GM19023 (cell line): ENCODE measurements at regions not wholly inside any gene's neighbourhood (a gene's known extent, or its start where the extent isn't known, plus 50 kb on each side); places are given as distances from the start of the nearest gene placed in this dataset.

Experiments used
- ATAC-seq: cut with Tn5 transposase; IDR thresholded peaks from one replicate; pipeline ENCODE4 v1.9.1; 2021; ENCODE audit warnings: mild to moderate bottlenecking, moderate library complexity; ENCODE audit not compliant: unreplicated experiment

DNA sequence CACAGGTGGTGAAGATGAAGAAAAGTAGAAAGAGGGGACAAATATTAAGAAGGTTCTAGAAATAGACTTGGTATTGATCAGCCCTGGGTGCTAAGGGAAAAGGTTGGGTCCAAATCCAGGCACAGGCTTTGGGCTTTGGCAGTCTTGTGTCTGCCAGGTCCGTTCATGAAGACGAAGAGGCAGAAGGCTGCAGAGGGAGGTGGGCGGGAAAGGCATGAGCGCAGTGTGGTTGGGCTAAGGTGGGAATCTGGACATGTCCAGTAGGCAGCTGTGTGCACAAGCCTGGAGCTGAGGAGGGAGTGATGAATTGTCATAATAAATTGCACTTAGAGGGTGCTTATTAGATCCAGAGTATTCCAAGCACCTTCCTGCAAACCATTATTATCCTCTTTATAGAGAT lies 105.7 kb upstream of the TEX51 start:
- no peak for ATAC-seq

DNA sequence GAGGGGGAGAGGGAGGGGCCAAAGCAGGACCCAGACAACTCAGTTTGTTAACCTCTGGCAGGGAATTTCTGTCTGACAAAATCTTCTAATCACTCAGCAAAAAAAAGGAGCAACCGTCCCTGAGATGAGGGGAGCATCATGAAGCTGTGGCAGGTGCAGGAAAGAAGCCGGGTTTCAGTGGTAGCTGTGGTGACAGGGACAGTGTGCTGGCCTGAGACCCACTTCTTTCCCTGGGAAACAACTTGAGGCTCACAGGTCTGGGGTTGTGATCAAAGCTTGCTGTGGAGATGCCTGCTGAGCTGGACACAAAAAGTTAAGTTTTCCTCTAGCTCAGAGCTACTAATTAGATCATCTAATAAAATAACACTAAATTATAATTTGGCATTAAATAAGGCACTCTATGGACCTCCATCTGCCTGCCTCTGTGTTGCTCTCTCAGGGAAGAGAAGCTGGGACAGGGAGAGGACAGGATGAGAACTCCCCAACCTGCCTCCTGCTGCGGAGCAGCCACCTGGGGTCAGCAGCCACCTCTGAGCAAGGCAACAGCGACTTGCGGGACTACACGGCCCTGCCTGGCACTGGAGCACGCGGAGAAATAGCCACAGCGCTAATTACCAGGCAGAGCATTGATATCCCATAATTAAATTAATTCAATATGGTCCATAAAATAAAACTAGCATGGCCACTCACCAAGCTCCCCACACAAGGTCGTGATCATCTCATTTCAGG lies 104.6 kb upstream of the TEX51 start:
- no peak for ATAC-seq

DNA sequence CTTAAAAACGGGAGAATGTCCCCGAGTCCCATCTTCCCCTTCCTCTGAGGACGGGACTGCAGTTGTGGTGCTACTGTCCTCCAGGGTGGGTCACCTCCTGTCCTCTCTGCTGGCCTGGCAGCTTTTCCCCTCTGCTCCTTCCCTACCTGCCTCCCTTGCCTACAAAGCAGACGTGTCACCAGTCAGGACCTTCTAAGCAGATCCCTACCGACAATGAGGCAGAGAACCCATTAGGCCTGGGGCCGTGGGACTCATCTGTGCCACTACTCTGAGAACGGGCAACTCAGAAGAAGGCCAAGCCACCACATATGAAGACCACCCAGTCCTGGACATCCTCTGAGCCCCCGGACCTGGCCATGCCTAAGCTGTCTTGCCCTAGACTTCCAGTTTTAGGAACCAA lies 103.0 kb upstream of the TEX51 start:
- no peak for ATAC-seq

- ATAC-seq: no peak
Measured at GRCh38 chr2:126796931-126797621, 101.6 kb upstream of the TEX51 start.

- no peak for ATAC-seq
Measured at GRCh38 chr2:126797622-126798275, 100.9 kb upstream of the TEX51 start.

- no peak for ATAC-seq
Measured at GRCh38 chr2:126798276-126799140, 100.2 kb upstream of the TEX51 start.

DNA sequence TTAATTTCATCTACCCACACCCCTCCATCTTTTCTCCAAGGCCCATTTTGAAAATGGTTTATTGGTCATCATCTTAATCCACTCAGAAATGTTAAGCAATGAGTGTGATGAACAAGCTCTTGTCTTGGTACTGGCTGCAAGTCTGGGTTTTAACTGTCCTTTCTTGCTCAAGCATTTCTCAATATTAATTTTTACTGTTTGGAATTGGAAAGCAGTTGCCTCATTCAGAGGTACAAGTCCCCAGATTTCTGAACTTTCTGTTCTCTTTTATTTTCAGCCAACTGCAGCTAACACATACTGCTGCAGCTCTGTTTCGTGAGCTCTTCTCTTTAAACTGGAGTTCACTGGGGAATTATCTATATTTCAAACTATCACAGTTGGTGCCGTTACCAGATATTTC lies 99.4 kb upstream of the TEX51 start:
- no peak for ATAC-seq

DNA sequence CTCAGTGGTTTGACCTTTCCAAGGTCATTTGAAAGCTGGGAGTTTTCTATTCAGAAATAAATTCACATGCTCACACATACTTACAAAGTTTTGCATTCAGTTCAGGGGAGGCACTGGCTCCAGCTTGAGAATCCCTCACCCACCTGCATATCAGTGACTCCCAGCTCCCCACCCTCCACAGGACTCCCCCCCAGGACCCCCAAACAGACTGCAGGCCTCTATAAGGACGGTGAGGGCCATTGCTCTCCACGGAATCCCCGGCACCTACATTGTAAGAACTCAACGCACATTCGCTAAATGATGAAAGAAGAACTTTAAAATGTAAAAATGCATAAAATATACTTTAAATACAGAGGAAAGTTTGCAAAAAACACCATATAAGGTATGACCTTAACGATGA lies 97.2 kb upstream of the TEX51 start:
- ATAC-seq: no peak

DNA sequence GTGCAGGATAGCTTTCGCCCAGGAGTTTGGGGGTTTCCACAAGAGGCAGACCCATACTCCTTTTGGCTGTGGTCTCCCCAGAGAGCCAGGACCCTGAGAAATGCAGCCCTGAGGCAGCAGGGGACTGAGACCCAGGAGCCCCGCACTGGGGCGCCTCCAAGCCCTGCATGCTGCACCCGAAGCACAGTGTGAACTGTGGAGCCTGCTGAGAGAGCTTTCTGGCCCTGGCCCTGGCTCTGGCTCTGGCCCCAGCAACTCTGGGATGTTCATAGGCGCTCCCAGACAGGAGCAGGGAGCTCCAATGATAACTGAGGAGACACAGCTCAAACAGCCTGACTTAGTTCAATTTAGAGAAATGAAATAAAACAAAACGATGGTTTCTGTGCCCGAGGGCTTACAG lies 96.4 kb upstream of the TEX51 start:
- no peak for ATAC-seq

- ATAC-seq: no peak
Measured at GRCh38 chr2:126802774-126803433, 95.8 kb upstream of the TEX51 start.

DNA sequence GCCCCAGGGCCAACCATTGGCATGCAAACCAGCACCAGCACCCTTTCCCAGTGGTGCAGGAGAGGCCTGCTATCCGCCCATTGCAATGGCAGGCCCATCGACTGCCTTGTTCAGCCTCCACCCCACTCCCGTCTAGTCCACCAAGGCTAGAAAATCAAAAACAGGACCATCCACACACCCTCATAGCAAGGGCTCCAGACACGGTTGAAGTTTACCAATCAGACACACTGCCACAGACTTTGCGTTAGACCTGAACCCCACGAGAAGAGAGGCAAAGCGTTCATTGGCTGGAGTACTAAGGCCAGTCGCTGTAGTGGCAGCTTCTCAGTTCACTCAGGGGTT lies 95.3 kb upstream of the TEX51 start:
- ATAC-seq: no peak

GRCh38 chr2:126804347-126804746 lies 94.3 kb upstream of the TEX51 start:
- no peak for ATAC-seq

DNA sequence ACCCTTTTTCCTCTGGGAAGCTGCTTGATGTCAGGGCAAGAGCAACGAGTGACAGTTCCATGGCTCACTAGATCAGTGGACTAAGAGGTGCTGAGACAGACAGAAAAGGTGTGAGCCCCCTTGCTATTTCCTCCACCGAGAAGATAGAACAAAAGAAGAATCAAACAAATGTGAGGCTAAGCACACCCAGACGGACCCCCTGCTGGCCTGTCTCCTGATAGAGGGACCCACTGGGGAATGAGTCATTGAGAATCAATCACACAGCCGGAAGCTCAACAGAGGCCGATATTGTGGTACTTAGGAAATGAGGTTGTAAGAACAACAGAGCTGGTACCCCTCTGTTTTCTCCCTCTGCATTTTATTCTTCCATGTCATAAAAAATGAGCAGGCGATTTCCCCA lies 89.8 kb upstream of the TEX51 start:
- ATAC-seq: no peak

GRCh38 chr2:126809340-126809739 lies 89.3 kb upstream of the TEX51 start:
- ATAC-seq: no peak

- no peak for ATAC-seq
Measured at GRCh38 chr2:126810001-126810400, 88.7 kb upstream of the TEX51 start.

GRCh38 chr2:126811101-126811500 lies 87.6 kb upstream of the TEX51 start:
- no peak for ATAC-seq

- no peak for ATAC-seq
Measured at GRCh38 chr2:126817172-126817571, 81.5 kb upstream of the TEX51 start.

DNA sequence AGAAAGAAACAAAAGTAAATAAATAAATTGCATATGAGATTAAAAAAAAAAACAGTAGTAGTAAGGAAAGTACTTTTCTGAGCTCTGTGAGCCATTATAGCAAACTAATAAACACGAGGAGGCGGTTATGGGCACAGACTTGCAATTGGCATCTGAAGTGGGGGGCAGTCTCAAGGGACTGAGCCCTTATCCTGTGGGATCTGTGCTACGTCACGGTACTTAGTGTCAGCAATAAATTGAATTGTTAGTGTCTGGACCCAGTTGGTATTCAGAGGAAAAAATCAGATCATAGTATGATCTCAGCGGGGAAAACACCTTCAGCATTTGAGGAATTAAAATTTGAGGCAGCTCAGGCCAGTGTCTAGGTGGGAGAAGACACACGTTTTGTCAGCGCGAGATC lies 76.6 kb upstream of the TEX51 start:
- no peak for ATAC-seq

DNA sequence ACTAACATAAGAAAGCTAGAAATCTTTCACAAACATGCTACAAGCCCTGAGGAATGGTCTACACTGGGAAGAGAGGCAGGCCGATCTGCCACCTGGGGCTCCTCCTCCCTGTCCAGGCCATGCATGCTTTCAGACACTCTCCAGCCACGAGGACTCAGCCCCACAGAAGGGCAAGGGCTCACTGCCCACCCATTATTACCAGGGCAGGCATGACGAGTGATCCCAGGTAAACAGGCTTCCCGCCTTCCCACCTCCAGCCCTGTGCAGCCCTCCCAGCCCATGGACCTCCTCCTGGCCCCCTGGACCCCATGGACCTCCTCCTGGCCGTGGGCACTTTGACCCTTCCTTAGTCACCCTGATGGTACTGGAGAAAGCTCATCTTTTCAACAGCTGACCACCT lies 75.8 kb upstream of the TEX51 start:
- ATAC-seq: no peak

GRCh38 chr2:126823951-126824350 lies 74.7 kb upstream of the TEX51 start:
- no peak for ATAC-seq

DNA sequence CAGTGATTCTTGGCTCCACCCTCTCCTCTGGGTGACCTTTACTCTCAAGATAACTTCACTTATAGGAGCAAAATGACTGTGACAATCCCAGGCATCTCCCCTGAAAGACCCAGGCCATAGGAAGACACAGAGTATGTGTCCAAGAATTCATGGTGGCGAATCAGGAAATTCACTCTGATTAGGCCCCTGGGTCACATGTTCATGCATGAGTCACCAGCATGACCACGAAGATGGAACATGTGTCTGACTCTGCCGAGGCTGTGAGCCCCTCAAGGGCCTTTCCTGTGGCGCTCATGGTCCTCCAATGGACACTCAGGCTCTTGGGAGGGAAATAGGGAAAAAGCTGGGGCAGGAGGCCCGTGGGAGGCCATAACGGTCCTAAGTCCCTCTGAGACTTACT lies 74.0 kb upstream of the TEX51 start:
- no peak for ATAC-seq
